ENCODE measurements at regions not wholly inside any gene's neighbourhood (a gene's known extent, or its start where the extent isn't known, plus 50 kb on each side); places are given as distances from the start of the nearest gene placed in this dataset.

GRCh38 chr1:186761358-186761757, 67.4 kb upstream of the PLA2G4A start (continued):
- TF ChIP-seq CBX5 (IDR thresholded peaks at IDR 0.05; ENCODE audit: low read depth, low read length) (no peak), USF2 (IDR thresholded peaks at IDR 0.05; ENCODE audit: low read length) (no peak)

Data from H1 (cell line).